ENCODE measurements at regions not wholly inside any gene's neighbourhood (a gene's known extent, or its start where the extent isn't known, plus 50 kb on each side); places are given as distances from the start of the nearest gene placed in this dataset.

- Histone ChIP-seq H3K18ac (ENCODE audit: low read length) (no peak overlapping the region), H3K9me3 (ENCODE audit: insufficient read depth, low read depth, low read length) (no peaks in the 10 kb centered on the region), H3K27ac (ENCODE audit: low read depth, low read length) (no peak overlapping the region), H2BK12ac (ENCODE audit: low read length) (no peak overlapping the region), H2AK5ac (ENCODE audit: low read length) (no peak overlapping the region), H3K4me2 (ENCODE audit: low read length) (no peak overlapping the region), H3K14ac (ENCODE audit: low read length) (no peak overlapping the region), H2BK5ac (ENCODE audit: low read depth, low read length, poor library complexity) (no peak overlapping the region), H3K4me1 (ENCODE audit: control insufficient read depth in 1 of 2, insufficient read depth in 2 of 2, low read length in 2 of 2) (no peaks in the 10 kb centered on the region), H3K23ac (ENCODE audit: low read length) (no peak overlapping the region), H4K91ac (ENCODE audit: low read depth, low read length) (no peak overlapping the region), H3K79me2 (ENCODE audit: control insufficient read depth, insufficient read depth, low read length, poor library complexity) (no peaks in the 10 kb centered on the region), H2AFZ (ENCODE audit: insufficient read depth, low read length, poor library complexity) (no peak overlapping the region), H3K4ac (ENCODE audit: low read depth, low read length) (no peak overlapping the region), H4K12ac (ENCODE audit: low read depth, low read length) (no peak overlapping the region), H3K4me3 (ENCODE audit: low read depth, low read length) (no peak overlapping the region), H3K36me3 (ENCODE audit: control insufficient read depth in 1 of 2, insufficient read depth in 2 of 2, low read length in 2 of 2) (no peaks in the 10 kb centered on the region), H4K8ac (ENCODE audit: low read depth, low read length) (no peak overlapping the region), H3K27me3 (ENCODE audit: insufficient read depth, low read length) (no peaks in the 10 kb centered on the region), H3K9ac (ENCODE audit: low read length) (no peak overlapping the region), H2BK120ac (ENCODE audit: insufficient read depth, low read length, poor library complexity) (no peak overlapping the region), H3K79me1 (ENCODE audit: low read length) (no peaks in the 10 kb centered on the region)
- no CpG with 5 or more reads among the region's 1 CpG for WGBS (ENCODE audit: extremely low coverage, insufficient coverage, insufficient read length)
- DNase-seq, result no peak
These were observed 435.0 kb upstream of the STXBP6 start for GRCh38 chr14:25484906-25485305.

DNA sequence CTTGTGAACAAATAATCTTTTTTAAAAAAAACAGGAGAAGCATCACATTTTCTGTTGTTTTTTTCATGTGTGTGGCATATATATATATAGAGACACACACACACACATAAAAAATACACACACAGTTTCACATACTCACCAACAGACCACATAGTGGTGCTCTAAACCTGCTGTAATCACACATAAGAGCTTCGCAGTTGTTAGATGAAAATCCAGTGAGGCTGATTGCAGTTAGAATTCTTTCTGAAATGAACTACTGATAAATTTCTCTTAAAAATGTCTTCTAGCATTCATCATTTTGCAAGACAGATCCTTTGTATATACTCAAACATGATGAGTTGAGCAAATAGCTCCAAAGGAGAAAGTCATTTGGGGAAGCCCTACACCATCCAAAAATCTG lies 434.3 kb upstream of the STXBP6 start:
- Histone ChIP-seq H3K27me3 (ENCODE audit: insufficient read depth, low read length) (no peaks in the 10 kb centered on the region), H2BK5ac (ENCODE audit: low read depth, low read length, poor library complexity) (no peak overlapping the region), H2BK12ac (ENCODE audit: low read length) (no peak overlapping the region), H3K4me3 (ENCODE audit: low read depth, low read length) (no peak overlapping the region), H4K91ac (ENCODE audit: low read depth, low read length) (no peak overlapping the region), H3K18ac (ENCODE audit: low read length) (no peak overlapping the region), H3K36me3 (ENCODE audit: control insufficient read depth in 1 of 2, insufficient read depth in 2 of 2, low read length in 2 of 2) (no peaks in the 10 kb centered on the region), H2AK5ac (ENCODE audit: low read length) (no peak overlapping the region), H3K79me2 (ENCODE audit: control insufficient read depth, insufficient read depth, low read length, poor library complexity) (no peaks in the 10 kb centered on the region), H2BK120ac (ENCODE audit: insufficient read depth, low read length, poor library complexity) (no peak overlapping the region), H3K9me3 (ENCODE audit: insufficient read depth, low read depth, low read length) (no peaks in the 10 kb centered on the region), H3K79me1 (ENCODE audit: low read length) (no peaks in the 10 kb centered on the region), H3K23ac (ENCODE audit: low read length) (no peak overlapping the region), H3K4ac (ENCODE audit: low read depth, low read length) (no peak overlapping the region), H3K4me2 (ENCODE audit: low read length) (no peak overlapping the region), H3K27ac (ENCODE audit: low read depth, low read length) (no peak overlapping the region), H4K12ac (ENCODE audit: low read depth, low read length) (no peak overlapping the region), H3K9ac (ENCODE audit: low read length) (no peak overlapping the region), H3K14ac (ENCODE audit: low read length) (no peak overlapping the region), H4K8ac (ENCODE audit: low read depth, low read length) (no peak overlapping the region), H2AFZ (ENCODE audit: insufficient read depth, low read length, poor library complexity) (no peak overlapping the region), H3K4me1 (ENCODE audit: control insufficient read depth in 1 of 2, insufficient read depth in 2 of 2, low read length in 2 of 2) (no peaks in the 10 kb centered on the region)
- WGBS (ENCODE audit: extremely low coverage, insufficient coverage, insufficient read length), result no CpG with 5 or more reads among the region's 1 CpG
- no peak for DNase-seq

GRCh38 chr14:25477316-25478098 lies 427.6 kb upstream of the STXBP6 start:
- H3K36me3 ChIP-seq (ENCODE audit: control insufficient read depth in 1 of 2, insufficient read depth in 2 of 2, low read length in 2 of 2), result no peaks in the 10 kb centered on the region
- no peak overlapping the region for H2BK120ac ChIP-seq (ENCODE audit: insufficient read depth, low read length, poor library complexity)

GRCh38 chr14:25472700-25473099 lies 422.8 kb upstream of the STXBP6 start:
- Histone ChIP-seq H2AK5ac (ENCODE audit: low read length) (no peak overlapping the region), H3K4me2 (ENCODE audit: low read length) (no peak overlapping the region), H3K18ac (ENCODE audit: low read length) (no peak overlapping the region), H3K4me1 (ENCODE audit: control insufficient read depth in 1 of 2, insufficient read depth in 2 of 2, low read length in 2 of 2) (no peaks in the 10 kb centered on the region), H3K23ac (ENCODE audit: low read length) (no peak overlapping the region), H3K14ac (ENCODE audit: low read length) (no peak overlapping the region), H4K8ac (ENCODE audit: low read depth, low read length) (no peak overlapping the region), H4K91ac (ENCODE audit: low read depth, low read length) (no peak overlapping the region), H3K79me1 (ENCODE audit: low read length) (no peaks in the 10 kb centered on the region), H4K12ac (ENCODE audit: low read depth, low read length) (no peak overlapping the region), H2AFZ (ENCODE audit: insufficient read depth, low read length, poor library complexity) (no peak overlapping the region), H3K9me3 (ENCODE audit: insufficient read depth, low read depth, low read length) (no peaks in the 10 kb centered on the region), H3K4ac (ENCODE audit: low read depth, low read length) (no peak overlapping the region), H3K27ac (ENCODE audit: low read depth, low read length) (no peak overlapping the region), H3K4me3 (ENCODE audit: low read depth, low read length) (no peak overlapping the region), H2BK5ac (ENCODE audit: low read depth, low read length, poor library complexity) (no peak overlapping the region), H3K36me3 (ENCODE audit: control insufficient read depth in 1 of 2, insufficient read depth in 2 of 2, low read length in 2 of 2) (no peaks in the 10 kb centered on the region), H3K79me2 (ENCODE audit: control insufficient read depth, insufficient read depth, low read length, poor library complexity) (no peaks in the 10 kb centered on the region), H2BK12ac (ENCODE audit: low read length) (no peak overlapping the region), H2BK120ac (ENCODE audit: insufficient read depth, low read length, poor library complexity) (no peak overlapping the region), H3K27me3 (ENCODE audit: insufficient read depth, low read length) (no peaks in the 10 kb centered on the region), H3K9ac (ENCODE audit: low read length) (no peak overlapping the region)
- DNase-seq, result no peak
- no CpG with 5 or more reads among the region's 1 CpG for WGBS (ENCODE audit: extremely low coverage, insufficient coverage, insufficient read length)

More at GRCh38 chr14:25477316-25478098, 427.6 kb upstream of the STXBP6 start:
- Histone ChIP-seq H3K4me1 (ENCODE audit: control insufficient read depth in 1 of 2, insufficient read depth in 2 of 2, low read length in 2 of 2) (no peaks in the 10 kb centered on the region), H4K91ac (ENCODE audit: low read depth, low read length) (no peak overlapping the region), H3K27ac (ENCODE audit: low read depth, low read length) (no peak overlapping the region), H3K27me3 (ENCODE audit: insufficient read depth, low read length) (no peaks in the 10 kb centered on the region), H3K14ac (ENCODE audit: low read length) (no peak overlapping the region), H3K9ac (ENCODE audit: low read length) (no peak overlapping the region), H3K4ac (ENCODE audit: low read depth, low read length) (no peak overlapping the region), H2BK12ac (ENCODE audit: low read length) (no peak overlapping the region), H3K4me2 (ENCODE audit: low read length) (no peak overlapping the region), H3K4me3 (ENCODE audit: low read depth, low read length) (no peak overlapping the region), H4K8ac (ENCODE audit: low read depth, low read length) (no peak overlapping the region), H3K23ac (ENCODE audit: low read length) (no peak overlapping the region), H3K79me1 (ENCODE audit: low read length) (no peaks in the 10 kb centered on the region), H2AK5ac (ENCODE audit: low read length) (no peak overlapping the region), H3K79me2 (ENCODE audit: control insufficient read depth, insufficient read depth, low read length, poor library complexity) (no peaks in the 10 kb centered on the region), H2BK5ac (ENCODE audit: low read depth, low read length, poor library complexity) (no peak overlapping the region), H3K18ac (ENCODE audit: low read length) (no peak overlapping the region), H4K12ac (ENCODE audit: low read depth, low read length) (no peak overlapping the region), H3K9me3 (ENCODE audit: insufficient read depth, low read depth, low read length) (no peaks in the 10 kb centered on the region), H2AFZ (ENCODE audit: insufficient read depth, low read length, poor library complexity) (no peak overlapping the region)
- no CpG with 5 or more reads among the region's 2 CpGs for WGBS (ENCODE audit: extremely low coverage, insufficient coverage, insufficient read length)
- no peak for DNase-seq
